Neural cell (in vitro differentiated cells): ENCODE measurements at regions not wholly inside any gene's neighbourhood (a gene's known extent, or its start where the extent isn't known, plus 50 kb on each side); places are given as distances from the start of the nearest gene placed in this dataset.

Source experiments
- H2AFZ ChIP-seq: fragments of 200-600, 300-800 bp; sonication (generic), shearing (Covaris generic); 2 replicates; pipeline ENCODE4 v1.6.0; 2014; ENCODE audit warnings: low read depth, mild to moderate bottlenecking, antibody characterized with exemption, low read length, moderate library complexity
- H3F3A ChIP-seq: fragments of 200-600 bp; shearing (Covaris generic); 2 replicates; pipeline ENCODE4 v1.6.1; 2016; ENCODE audit warnings: mild to moderate bottlenecking, moderate library complexity, mixed read lengths, antibody characterized with exemption, low read length; ENCODE audit not compliant: insufficient read depth, poor library complexity, severe bottlenecking
- H3K27ac ChIP-seq: fragments of 200-600, 300-800 bp; sonication (generic), shearing (Covaris generic); 2 replicates; pipeline ENCODE4 v1.5.1; 2014; ENCODE audit warnings: mild to moderate bottlenecking, low read length, moderate library complexity
- H3K27me3 ChIP-seq: fragments of 300-800, 200-600 bp; sonication (generic), shearing (Covaris generic); 2 replicates; pipeline ENCODE4 v1.6.0; 2014; ENCODE audit warnings: mild to moderate bottlenecking, low read depth, low read length, moderate library complexity; ENCODE audit not compliant: insufficient read depth
- H3K36me3 ChIP-seq: fragments of 300-800, 200-600 bp; sonication (generic), shearing (Covaris generic); 2 replicates; pipeline ENCODE4 v1.5.1; 2014; ENCODE audit warnings: mild to moderate bottlenecking, antibody characterized with exemption, low read length, moderate library complexity; ENCODE audit not compliant: insufficient read depth
- H3K4me2 ChIP-seq: fragments of 300-800, 200-600 bp; sonication (generic), shearing (Covaris generic); 2 replicates; pipeline ENCODE4 v1.6.0; 2014; ENCODE audit warnings: mild to moderate bottlenecking, low read length
- H3K4me3 ChIP-seq: fragments of 300-800, 200-600 bp; sonication (generic), shearing (Covaris generic); 2 replicates; pipeline ENCODE4 v1.5.1; 2014; ENCODE audit warnings: mild to moderate bottlenecking, low read length, moderate library complexity
- H3K79me2 ChIP-seq: fragments of 200-600 bp; shearing (Covaris generic); replicated peaks from 2 replicates; pipeline ENCODE4 v1.6.0; 2014; ENCODE audit warnings: mild to moderate bottlenecking, low read length, moderate library complexity; ENCODE audit not compliant: insufficient read depth
- H3K9ac ChIP-seq: fragments of 300-800, 200-600 bp; sonication (generic), shearing (Covaris generic); 2 replicates; pipeline ENCODE4 v1.6.1; 2016; ENCODE audit warnings: mild to moderate bottlenecking, low read length, mixed read lengths
- H3K9me2 ChIP-seq: fragments of 200-600 bp; shearing (Covaris generic); 2 replicates; pipeline ENCODE4 v1.6.1; 2016; ENCODE audit warnings: mild to moderate bottlenecking, low read length, mixed read lengths; ENCODE audit not compliant: insufficient read depth
- H3K9me3 ChIP-seq: fragments of 200-600, 300-800 bp; sonication (generic), shearing (Covaris generic); 2 replicates; pipeline ENCODE4 v1.6.1; 2016; ENCODE audit warnings: mild to moderate bottlenecking, mixed run types, low read length, moderate library complexity, mixed read lengths
- H4K20me1 ChIP-seq: fragments of 200-600 bp; shearing (Covaris generic); 2 replicates; pipeline ENCODE4 v1.6.1; 2016; ENCODE audit warnings: mild to moderate bottlenecking, mixed run types; ENCODE audit not compliant: insufficient read depth
- CTCF ChIP-seq: fragments of 450-650 bp; IDR thresholded peaks from 2 replicates; pipeline ENCODE4 v1.5.1; 2014; ENCODE audit warnings: antibody characterized with exemption, mild to moderate bottlenecking, moderate library complexity; ENCODE audit not compliant: poor library complexity, severe bottlenecking
- EP300 ChIP-seq: fragments of 450-650 bp; conservative IDR thresholded peaks from 2 replicates; pipeline ENCODE4 v1.6.1; 2014; ENCODE audit warnings: antibody characterized with exemption, mild to moderate bottlenecking, moderate library complexity; ENCODE audit not compliant: poor library complexity, severe bottlenecking
- EZH2 ChIP-seq: fragments of 200-600, 300-800 bp; shearing (Covaris generic), sonication (generic); IDR thresholded peaks from 2 replicates; pipeline ENCODE4 v1.6.1; 2014; ENCODE audit warnings: antibody characterized with exemption, low read length, borderline replicate concordance, mild to moderate bottlenecking; ENCODE audit not compliant: insufficient read depth, poor library complexity, severe bottlenecking
- MXI1 ChIP-seq: fragments of 450-650 bp; conservative IDR thresholded peaks from 2 replicates; pipeline ENCODE4 v1.6.1; 2014; ENCODE audit warnings: antibody characterized with exemption, mild to moderate bottlenecking; ENCODE audit not compliant: poor library complexity, severe bottlenecking
- POLR2AphosphoS5 ChIP-seq: IDR thresholded peaks from 2 replicates; pipeline ENCODE4 v1.6.1; 2012
- RAD21 ChIP-seq: fragments of 450-650 bp; conservative IDR thresholded peaks from 2 replicates; pipeline ENCODE4 v1.6.1; 2014; ENCODE audit warnings: antibody characterized with exemption, mild to moderate bottlenecking, moderate library complexity
- REST ChIP-seq: IDR thresholded peaks from 2 replicates; pipeline ENCODE4 v1.6.1; 2012; ENCODE audit warnings: borderline replicate concordance
- SMC3 ChIP-seq: fragments of 450-650 bp; conservative IDR thresholded peaks from 2 replicates; pipeline ENCODE4 v1.6.1; 2014; ENCODE audit warnings: antibody characterized with exemption, mild to moderate bottlenecking, moderate library complexity; ENCODE audit not compliant: poor library complexity
- TAF1 ChIP-seq: IDR thresholded peaks from 2 replicates; pipeline ENCODE4 v1.6.1; 2012; ENCODE audit warnings: low read depth

- Histone ChIP-seq H3K4me3 (no peak overlapping the region), H3F3A (no peaks in the 10 kb centered on the region), H3K27me3 (no peaks in the 10 kb centered on the region), H2AFZ (no peak overlapping the region), H3K9me2 (no peaks in the 10 kb centered on the region), H3K4me2 (no peak overlapping the region), H3K36me3 (no peaks in the 10 kb centered on the region), H3K79me2 (no peaks in the 10 kb centered on the region), H3K9me3 (no peaks in the 10 kb centered on the region), H3K9ac (no peak overlapping the region), H3K27ac (no peak overlapping the region), H4K20me1 (no peaks in the 10 kb centered on the region)
- TF ChIP-seq SMC3 (no peak), TAF1 (no peak), REST (no peak), RAD21 (no peak), CTCF (no peak)
Observed at GRCh38 chr4:79679859-79680258, 271.8 kb upstream of the GK2 start.

GRCh38 chr4:79678472-79679202, 270.6 kb upstream of the GK2 start:
- no peak for TF ChIP-seq EZH2

GRCh38 chr4:79676705-79677104, 268.7 kb upstream of the GK2 start:
- Histone ChIP-seq H3K4me2 (no peak overlapping the region), H2AFZ (no peak overlapping the region), H3K36me3 (no peaks in the 10 kb centered on the region), H3F3A (no peaks in the 10 kb centered on the region), H3K9ac (no peak overlapping the region), H3K9me2 (no peaks in the 10 kb centered on the region), H3K27me3 (no peaks in the 10 kb centered on the region), H3K79me2 (no peaks in the 10 kb centered on the region), H3K27ac (no peak overlapping the region), H3K4me3 (no peak overlapping the region), H3K9me3 (peaks cover 2% of the 10 kb centered on the region), H4K20me1 (no peaks in the 10 kb centered on the region)
- no peak for TF ChIP-seq POLR2AphosphoS5
- TF ChIP-seq REST = no peak
- TF ChIP-seq SMC3 = no peak
- TF ChIP-seq RAD21 = no peak
- no peak for TF ChIP-seq TAF1
- TF ChIP-seq CTCF = no peak
- TF ChIP-seq MXI1 = no peak
- TF ChIP-seq EZH2 = no peak
- TF ChIP-seq EP300 = no peak

More at GRCh38 chr4:79678472-79679202, 270.6 kb upstream of the GK2 start:
- H3K9me3 ChIP-seq = no peaks in the 10 kb centered on the region
- no peak overlapping the region for H3K4me2 ChIP-seq
- no peaks in the 10 kb centered on the region for H3K79me2 ChIP-seq
- H4K20me1 ChIP-seq = no peaks in the 10 kb centered on the region
- no peaks in the 10 kb centered on the region for H3K9me2 ChIP-seq
- H3F3A ChIP-seq = no peaks in the 10 kb centered on the region
- no peaks in the 10 kb centered on the region for H3K36me3 ChIP-seq
- no peak overlapping the region for H3K27ac ChIP-seq
- no peaks in the 10 kb centered on the region for H3K27me3 ChIP-seq
- H2AFZ ChIP-seq = no peak overlapping the region
- H3K4me3 ChIP-seq = no peak overlapping the region
- no peak overlapping the region for H3K9ac ChIP-seq
